ENCODE measurements at regions not wholly inside any gene's neighbourhood (a gene's known extent, or its start where the extent isn't known, plus 50 kb on each side); places are given as distances from the start of the nearest gene placed in this dataset.

GRCh38 chr9:100653643-100654334 lies 75.9 kb downstream of the CAVIN4 start:
- ATAC-seq, result no peak

More at GRCh38 chr9:100653643-100654334, 75.9 kb downstream of the CAVIN4 start:
- Histone ChIP-seq H3K4me2 (ENCODE audit: control insufficient read depth, insufficient read depth) (no peak overlapping the region), H3K27me3 (replicated peaks in 1 of 2; ENCODE audit: control insufficient read depth in 2 of 2, insufficient read depth in 2 of 2, low read length in 1 of 2) (no peaks in the 10 kb centered on the region), H3K27ac (ENCODE audit: control insufficient read depth, insufficient read depth) (no peak overlapping the region), H2AFZ (ENCODE audit: control insufficient read depth, low read depth, low read length) (no peak overlapping the region), H3K36me3 (ENCODE audit: control insufficient read depth in 2 of 2, insufficient read depth in 2 of 2, low read length in 1 of 2) (no peaks in the 10 kb centered on the region), H3K9me3 (replicated peaks; ENCODE audit: control insufficient read depth, insufficient read depth, low read length) (no peaks in the 10 kb centered on the region), H3K9ac (ENCODE audit: control insufficient read depth, insufficient read depth, low read length) (no peak overlapping the region), H3K79me2 (ENCODE audit: control insufficient read depth, insufficient read depth, low read length) (no peaks in the 10 kb centered on the region), H4K20me1 (ENCODE audit: control insufficient read depth, insufficient read depth) (no peaks in the 10 kb centered on the region), H3K4me1 (ENCODE audit: control insufficient read depth, insufficient read depth, low read length) (no peaks in the 10 kb centered on the region), H3K4me3 (no peak overlapping the region)
- FAIRE-seq (no peak), DNase-seq (ENCODE audit: low read depth, low spot score) (no peak)
- POLR2A ChIA-PET, result no interaction called here
- 34% methylated on average over 4 of the region's 4 CpGs for WGBS (ENCODE audit: insufficient coverage, insufficient replicate concordance, low lambda C conversion rate, missing lambda C conversion rate)
- intact Hi-C loops (cut with micrococcal nuclease; ENCODE audit: unreplicated experiment), result no loop called here
- no TSS peak for BruUV-seq (replicated peaks)
- in situ Hi-C loops (cut with MboI), result no loop called here
- CTCF ChIA-PET, result no interaction called here
- SMC1A ChIA-PET (ENCODE audit: uncharacterized antibody, unreplicated experiment), result no interaction called here
- RAD21 ChIA-PET (ENCODE audit: unreplicated experiment), result no interaction called here
- TF ChIP-seq CBX3 (IDR thresholded peaks at IDR 0.05; ENCODE audit: borderline replicate concordance, low read depth) (no peak), ELK1 (IDR thresholded peaks at IDR 0.05; ENCODE audit: low read depth, low read length) (no peak), KAT2A (conservative IDR thresholded peaks at IDR 0.05; ENCODE audit: control insufficient read depth, low read depth, low read length) (no peak), SREBF2 (IDR thresholded peaks at IDR 0.05; ENCODE audit: low read length) (no peak), MXI1 (IDR thresholded peaks at IDR 0.05; ENCODE audit: low read depth, low read length) (no peak), ESRRA (IDR thresholded peaks at IDR 0.05; ENCODE audit: low read length) (no peak), CEBPZ (IDR thresholded peaks at IDR 0.05; ENCODE audit: low read depth, low read length) (no peak), FOXM1 (IDR thresholded peaks at IDR 0.05; ENCODE audit: low read depth, low read length) (no peak), NFIC (IDR thresholded peaks at IDR 0.05; ENCODE audit: low read depth, low read length) (no peak), HDAC6 (IDR thresholded peaks at IDR 0.05; ENCODE audit: unreplicated experiment) (no peak)
- TF ChIP-seq, protein P1, sequence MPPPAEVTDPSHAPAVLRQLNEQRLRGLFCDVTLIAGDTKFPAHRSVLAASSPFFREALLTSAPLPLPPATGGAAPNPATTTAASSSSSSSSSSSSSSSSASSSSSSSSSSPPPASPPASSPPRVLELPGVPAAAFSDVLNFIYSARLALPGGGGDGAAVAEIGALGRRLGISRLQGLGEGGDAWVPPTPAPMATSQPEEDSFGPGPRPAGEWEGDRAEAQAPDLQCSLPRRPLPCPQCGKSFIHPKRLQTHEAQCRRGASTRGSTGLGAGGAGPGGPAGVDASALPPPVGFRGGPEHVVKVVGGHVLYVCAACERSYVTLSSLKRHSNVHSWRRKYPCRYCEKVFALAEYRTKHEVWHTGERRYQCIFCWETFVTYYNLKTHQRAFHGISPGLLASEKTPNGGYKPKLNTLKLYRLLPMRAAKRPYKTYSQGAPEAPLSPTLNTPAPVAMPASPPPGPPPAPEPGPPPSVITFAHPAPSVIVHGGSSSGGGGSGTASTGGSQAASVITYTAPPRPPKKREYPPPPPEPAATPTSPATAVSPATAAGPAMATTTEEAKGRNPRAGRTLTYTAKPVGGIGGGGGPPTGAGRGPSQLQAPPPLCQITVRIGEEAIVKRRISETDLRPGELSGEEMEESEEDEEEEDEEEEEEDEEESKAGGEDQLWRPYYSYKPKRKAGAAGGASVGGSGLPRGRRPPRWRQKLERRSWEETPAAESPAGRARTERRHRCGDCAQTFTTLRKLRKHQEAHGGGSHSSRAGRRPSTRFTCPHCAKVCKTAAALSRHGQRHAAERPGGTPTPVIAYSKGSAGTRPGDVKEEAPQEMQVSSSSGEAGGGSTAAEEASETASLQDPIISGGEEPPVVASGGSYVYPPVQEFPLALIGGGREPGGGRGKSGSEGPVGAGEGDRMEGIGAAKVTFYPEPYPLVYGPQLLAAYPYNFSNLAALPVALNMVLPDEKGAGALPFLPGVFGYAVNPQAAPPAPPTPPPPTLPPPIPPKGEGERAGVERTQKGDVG (CRISPR knock-in tag; IDR thresholded peaks at IDR 0.05), result no peak
